ENCODE measurements at regions not wholly inside any gene's neighbourhood (a gene's known extent, or its start where the extent isn't known, plus 50 kb on each side); places are given as distances from the start of the nearest gene placed in this dataset.
"Not testable (repeated sequence)": the region's sequence is repeated elsewhere in the genome, so short reads cannot be mapped to it uniquely, and the experiment has no call there.

DNA sequence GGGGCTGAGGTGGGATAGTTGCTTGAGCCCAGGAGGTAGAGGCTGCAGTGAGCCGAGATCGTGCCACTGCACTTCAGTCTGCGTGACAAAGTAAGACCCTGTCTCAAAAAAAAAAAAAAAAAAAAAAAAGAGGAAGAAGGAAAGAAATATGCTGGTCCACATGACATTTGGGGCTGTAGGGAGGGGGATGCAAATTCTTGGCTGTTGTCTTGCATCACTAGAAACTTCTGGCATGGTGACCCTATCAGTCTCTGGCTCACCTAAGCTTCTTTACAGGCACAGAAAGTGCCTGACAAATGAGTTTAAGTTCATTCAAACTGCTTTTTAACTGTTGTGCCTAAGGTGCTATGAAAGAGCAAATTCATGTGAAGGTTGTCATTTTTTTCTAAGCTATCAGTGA is 93.5 kb downstream of the NBPF8 start:
- H4K12ac ChIP-seq (ENCODE audit: low read depth, low read length); H3K36me3 ChIP-seq (ENCODE audit: control insufficient read depth in 1 of 2, insufficient read depth in 2 of 2, low read length in 2 of 2); H3K14ac ChIP-seq (ENCODE audit: low read length); H2AK5ac ChIP-seq (ENCODE audit: low read length); H3K18ac ChIP-seq (ENCODE audit: low read length); H3K9ac ChIP-seq (ENCODE audit: low read length); H2BK12ac ChIP-seq (ENCODE audit: low read length); H3K4ac ChIP-seq (ENCODE audit: low read depth, low read length); H3K27ac ChIP-seq (ENCODE audit: low read depth, low read length); H3K4me3 ChIP-seq (ENCODE audit: low read depth, low read length); H2AFZ ChIP-seq (ENCODE audit: insufficient read depth, low read length, poor library complexity); H3K4me1 ChIP-seq (ENCODE audit: control insufficient read depth in 1 of 2, insufficient read depth in 2 of 2, low read length in 2 of 2); H2BK120ac ChIP-seq (ENCODE audit: insufficient read depth, low read length, poor library complexity); H4K8ac ChIP-seq (ENCODE audit: low read depth, low read length); H3K79me1 ChIP-seq (ENCODE audit: low read length); DNase-seq; H2BK5ac ChIP-seq (ENCODE audit: low read depth, low read length, poor library complexity); H3K9me3 ChIP-seq (ENCODE audit: insufficient read depth, low read depth, low read length); H3K4me2 ChIP-seq (ENCODE audit: low read length); H3K23ac ChIP-seq (ENCODE audit: low read length); H3K27me3 ChIP-seq (ENCODE audit: insufficient read depth, low read length); H4K91ac ChIP-seq (ENCODE audit: low read depth, low read length); H3K79me2 ChIP-seq (ENCODE audit: control insufficient read depth, insufficient read depth, low read length, poor library complexity): not testable (repeated sequence)
- WGBS (ENCODE audit: extremely low coverage, insufficient coverage, insufficient read length), result no CpG with 5 or more reads among the region's 3 CpGs

DNA sequence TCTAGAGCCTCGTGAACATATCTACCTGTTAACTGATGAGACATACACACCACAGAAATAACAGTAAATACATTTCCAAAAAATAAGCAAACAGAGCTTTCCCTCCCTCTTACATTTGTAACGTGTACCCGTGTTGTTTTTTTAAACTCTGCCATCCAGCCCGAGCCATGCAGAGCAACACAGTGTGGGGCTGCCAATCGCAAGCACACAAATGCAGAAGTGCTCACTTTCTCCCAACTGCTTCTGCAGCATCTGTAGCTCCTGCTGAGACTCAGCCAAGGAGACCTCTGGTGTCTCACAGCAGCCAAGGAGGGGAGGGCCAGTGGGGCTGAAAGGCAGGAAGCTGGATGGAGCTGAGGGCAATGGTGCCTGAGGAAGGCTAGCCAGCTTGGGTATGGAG is 94.4 kb downstream of the NBPF8 start:
- not testable (repeated sequence) for H2BK120ac ChIP-seq (ENCODE audit: insufficient read depth, low read length, poor library complexity); H3K79me1 ChIP-seq (ENCODE audit: low read length); H2BK5ac ChIP-seq (ENCODE audit: low read depth, low read length, poor library complexity); H3K14ac ChIP-seq (ENCODE audit: low read length); H3K18ac ChIP-seq (ENCODE audit: low read length); H2BK12ac ChIP-seq (ENCODE audit: low read length); H2AK5ac ChIP-seq (ENCODE audit: low read length); H3K79me2 ChIP-seq (ENCODE audit: control insufficient read depth, insufficient read depth, low read length, poor library complexity); H4K12ac ChIP-seq (ENCODE audit: low read depth, low read length); H2AFZ ChIP-seq (ENCODE audit: insufficient read depth, low read length, poor library complexity); H3K4me2 ChIP-seq (ENCODE audit: low read length); H3K4ac ChIP-seq (ENCODE audit: low read depth, low read length); DNase-seq; H4K8ac ChIP-seq (ENCODE audit: low read depth, low read length); H3K9ac ChIP-seq (ENCODE audit: low read length); H3K36me3 ChIP-seq (ENCODE audit: control insufficient read depth in 1 of 2, insufficient read depth in 2 of 2, low read length in 2 of 2); H3K23ac ChIP-seq (ENCODE audit: low read length); H3K27ac ChIP-seq (ENCODE audit: low read depth, low read length); H3K27me3 ChIP-seq (ENCODE audit: insufficient read depth, low read length); H4K91ac ChIP-seq (ENCODE audit: low read depth, low read length); H3K4me1 ChIP-seq (ENCODE audit: control insufficient read depth in 1 of 2, insufficient read depth in 2 of 2, low read length in 2 of 2); H3K9me3 ChIP-seq (ENCODE audit: insufficient read depth, low read depth, low read length); H3K4me3 ChIP-seq (ENCODE audit: low read depth, low read length)
- WGBS (ENCODE audit: extremely low coverage, insufficient coverage, insufficient read length), result no CpG with 5 or more reads among the region's 5 CpGs

GRCh38 chr1:120513099-120513498 is 98.3 kb downstream of the NBPF8 start:
- not testable (repeated sequence) for H2BK5ac ChIP-seq (ENCODE audit: low read depth, low read length, poor library complexity); DNase-seq; H2AK5ac ChIP-seq (ENCODE audit: low read length); H3K4ac ChIP-seq (ENCODE audit: low read depth, low read length); H3K79me2 ChIP-seq (ENCODE audit: control insufficient read depth, insufficient read depth, low read length, poor library complexity); H3K4me2 ChIP-seq (ENCODE audit: low read length); H3K14ac ChIP-seq (ENCODE audit: low read length); H2BK120ac ChIP-seq (ENCODE audit: insufficient read depth, low read length, poor library complexity); H3K18ac ChIP-seq (ENCODE audit: low read length); H3K9ac ChIP-seq (ENCODE audit: low read length); H2AFZ ChIP-seq (ENCODE audit: insufficient read depth, low read length, poor library complexity); H4K91ac ChIP-seq (ENCODE audit: low read depth, low read length); H4K12ac ChIP-seq (ENCODE audit: low read depth, low read length); H3K9me3 ChIP-seq (ENCODE audit: insufficient read depth, low read depth, low read length); H3K27me3 ChIP-seq (ENCODE audit: insufficient read depth, low read length); H3K27ac ChIP-seq (ENCODE audit: low read depth, low read length); H2BK12ac ChIP-seq (ENCODE audit: low read length); H4K8ac ChIP-seq (ENCODE audit: low read depth, low read length); H3K36me3 ChIP-seq (ENCODE audit: control insufficient read depth in 1 of 2, insufficient read depth in 2 of 2, low read length in 2 of 2); H3K4me1 ChIP-seq (ENCODE audit: control insufficient read depth in 1 of 2, insufficient read depth in 2 of 2, low read length in 2 of 2); H3K23ac ChIP-seq (ENCODE audit: low read length); H3K79me1 ChIP-seq (ENCODE audit: low read length); H3K4me3 ChIP-seq (ENCODE audit: low read depth, low read length)
- no CpG with 5 or more reads among the region's 1 CpG for WGBS (ENCODE audit: extremely low coverage, insufficient coverage, insufficient read length)

GRCh38 chr1:120513531-120513930 is 98.7 kb downstream of the NBPF8 start:
- not testable (repeated sequence) for H3K27ac ChIP-seq (ENCODE audit: low read depth, low read length); H3K4me3 ChIP-seq (ENCODE audit: low read depth, low read length); H2BK12ac ChIP-seq (ENCODE audit: low read length); H2BK5ac ChIP-seq (ENCODE audit: low read depth, low read length, poor library complexity); H3K9me3 ChIP-seq (ENCODE audit: insufficient read depth, low read depth, low read length); H2AK5ac ChIP-seq (ENCODE audit: low read length); H4K91ac ChIP-seq (ENCODE audit: low read depth, low read length); H3K4me1 ChIP-seq (ENCODE audit: control insufficient read depth in 1 of 2, insufficient read depth in 2 of 2, low read length in 2 of 2); DNase-seq; H3K14ac ChIP-seq (ENCODE audit: low read length); H3K23ac ChIP-seq (ENCODE audit: low read length); H3K79me2 ChIP-seq (ENCODE audit: control insufficient read depth, insufficient read depth, low read length, poor library complexity); H2BK120ac ChIP-seq (ENCODE audit: insufficient read depth, low read length, poor library complexity); H2AFZ ChIP-seq (ENCODE audit: insufficient read depth, low read length, poor library complexity); H3K9ac ChIP-seq (ENCODE audit: low read length); H4K8ac ChIP-seq (ENCODE audit: low read depth, low read length); H3K4me2 ChIP-seq (ENCODE audit: low read length); H3K36me3 ChIP-seq (ENCODE audit: control insufficient read depth in 1 of 2, insufficient read depth in 2 of 2, low read length in 2 of 2); H3K27me3 ChIP-seq (ENCODE audit: insufficient read depth, low read length); H4K12ac ChIP-seq (ENCODE audit: low read depth, low read length); H3K4ac ChIP-seq (ENCODE audit: low read depth, low read length); H3K79me1 ChIP-seq (ENCODE audit: low read length); H3K18ac ChIP-seq (ENCODE audit: low read length)
- no CpG with 5 or more reads among the region's 4 CpGs for WGBS (ENCODE audit: extremely low coverage, insufficient coverage, insufficient read length)
